ENCODE measurements at regions not wholly inside any gene's neighbourhood (a gene's known extent, or its start where the extent isn't known, plus 50 kb on each side); places are given as distances from the start of the nearest gene placed in this dataset.

DNA sequence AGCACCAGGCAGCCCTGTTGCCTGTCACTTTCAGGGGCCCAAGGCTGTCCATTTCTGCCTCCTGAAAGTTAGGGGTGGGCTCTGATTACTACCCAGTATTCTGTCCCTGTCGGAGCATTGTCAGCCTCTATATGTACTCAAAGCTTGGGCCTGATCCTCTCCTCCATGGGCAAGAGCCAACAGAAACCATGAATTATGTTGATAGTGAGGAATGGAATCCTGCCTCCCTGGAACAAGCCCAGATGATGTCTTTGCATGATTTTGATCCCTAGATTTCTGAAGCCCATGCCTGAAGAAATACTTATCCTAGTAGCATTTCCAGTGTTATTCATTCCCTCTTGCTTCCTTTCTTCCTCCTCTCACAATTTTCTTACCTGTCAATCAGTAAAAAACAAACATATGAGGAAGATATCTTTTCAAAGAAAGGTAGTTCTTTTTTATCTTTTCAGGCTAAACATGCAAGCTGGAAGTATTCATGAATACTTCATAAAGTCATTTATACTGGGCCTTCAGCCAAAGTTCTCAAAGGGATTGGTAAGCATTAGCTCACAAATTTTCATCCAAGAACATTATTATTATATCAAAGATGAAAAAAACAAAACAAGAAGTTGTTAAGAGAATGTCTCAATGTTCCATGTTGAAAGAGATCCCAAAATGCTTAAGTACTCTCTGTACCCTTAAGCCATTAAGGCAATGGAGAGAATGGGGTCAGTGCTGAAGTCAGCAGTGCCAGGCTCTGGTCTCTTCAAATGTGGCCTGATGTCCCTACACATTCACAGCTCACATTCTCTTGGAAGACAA lies 171.7 kb downstream of the NHLRC3 start:
- H2AFZ ChIP-seq (ENCODE audit: low read length) = no peak overlapping the region
- TF ChIP-seq, protein P1, sequence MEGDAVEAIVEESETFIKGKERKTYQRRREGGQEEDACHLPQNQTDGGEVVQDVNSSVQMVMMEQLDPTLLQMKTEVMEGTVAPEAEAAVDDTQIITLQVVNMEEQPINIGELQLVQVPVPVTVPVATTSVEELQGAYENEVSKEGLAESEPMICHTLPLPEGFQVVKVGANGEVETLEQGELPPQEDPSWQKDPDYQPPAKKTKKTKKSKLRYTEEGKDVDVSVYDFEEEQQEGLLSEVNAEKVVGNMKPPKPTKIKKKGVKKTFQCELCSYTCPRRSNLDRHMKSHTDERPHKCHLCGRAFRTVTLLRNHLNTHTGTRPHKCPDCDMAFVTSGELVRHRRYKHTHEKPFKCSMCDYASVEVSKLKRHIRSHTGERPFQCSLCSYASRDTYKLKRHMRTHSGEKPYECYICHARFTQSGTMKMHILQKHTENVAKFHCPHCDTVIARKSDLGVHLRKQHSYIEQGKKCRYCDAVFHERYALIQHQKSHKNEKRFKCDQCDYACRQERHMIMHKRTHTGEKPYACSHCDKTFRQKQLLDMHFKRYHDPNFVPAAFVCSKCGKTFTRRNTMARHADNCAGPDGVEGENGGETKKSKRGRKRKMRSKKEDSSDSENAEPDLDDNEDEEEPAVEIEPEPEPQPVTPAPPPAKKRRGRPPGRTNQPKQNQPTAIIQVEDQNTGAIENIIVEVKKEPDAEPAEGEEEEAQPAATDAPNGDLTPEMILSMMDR (conservative IDR thresholded peaks at IDR 0.05 in 1 of 2, IDR thresholded peaks at IDR 0.05 in 1 of 2; ENCODE audit: low read depth in 1 of 2, low read length in 2 of 2) = no peak
- TF ChIP-seq EZH2 (IDR thresholded peaks at IDR 0.05; ENCODE audit: low read length, missing control alignments) = no peak
- peaks cover 2% of the 10 kb centered on the region for H3K4me1 ChIP-seq (ENCODE audit: control insufficient read depth, extremely low read depth, insufficient read depth, low read length)
- peak; percentile 3 to 51 for DNase-seq (ENCODE audit: low read depth in 2 of 2)
- no peak overlapping the region for H3K4me3 ChIP-seq (replicated peaks in 1 of 4; ENCODE audit: control extremely low read depth in 1 of 4, insufficient read depth in 1 of 4, low read depth in 3 of 4, low read length in 4 of 4)
- H3K36me3 ChIP-seq (ENCODE audit: control insufficient read depth, insufficient read depth, low read length) = no peaks in the 10 kb centered on the region
- H3K9me3 ChIP-seq (ENCODE audit: control insufficient read depth, insufficient read depth, low read depth, low read length) = no peaks in the 10 kb centered on the region
- H3K4me2 ChIP-seq (ENCODE audit: extremely low read depth, insufficient read depth, low read length) = no peak overlapping the region
- no peak overlapping the region for H3K9ac ChIP-seq (ENCODE audit: insufficient read depth, low read length)
- no peaks in the 10 kb centered on the region for H3K27me3 ChIP-seq (ENCODE audit: control insufficient read depth, insufficient read depth, low read length)
- H3K27ac ChIP-seq (ENCODE audit: insufficient read depth, low read length) = no peak overlapping the region
- H3K79me2 ChIP-seq (ENCODE audit: control insufficient read depth, insufficient read depth, low read length) = no peaks in the 10 kb centered on the region
- H4K20me1 ChIP-seq (ENCODE audit: control insufficient read depth, extremely low read depth, insufficient read depth, low read length) = no peaks in the 10 kb centered on the region

DNA sequence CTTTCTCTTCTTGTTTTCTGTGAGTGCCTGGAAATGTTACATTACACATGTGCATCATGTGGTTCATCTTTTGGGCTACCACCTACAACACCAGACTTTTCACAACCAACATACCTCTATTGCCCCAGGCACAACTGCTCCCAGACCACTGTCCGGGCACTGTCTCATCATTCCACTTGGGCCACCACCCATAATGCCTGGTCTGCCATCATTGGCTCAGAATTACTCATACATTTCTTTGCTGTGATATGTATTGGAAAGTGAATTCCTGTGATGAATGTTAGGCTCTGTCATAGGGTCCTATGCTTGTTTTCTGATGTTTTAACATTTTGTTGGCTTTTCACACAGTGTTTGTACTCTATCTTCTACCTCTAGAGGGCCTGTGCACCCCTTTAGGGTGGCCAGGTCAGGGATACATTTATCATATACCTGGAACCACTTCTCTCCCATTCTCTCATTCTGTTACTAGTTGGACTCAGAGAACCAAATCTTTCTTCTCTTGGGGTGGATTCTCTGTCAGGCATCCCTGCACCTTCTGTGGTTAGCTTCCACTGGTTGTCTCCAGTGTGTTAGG lies 172.8 kb downstream of the NHLRC3 start:
- no peaks in the 10 kb centered on the region for H4K20me1 ChIP-seq (ENCODE audit: control insufficient read depth, extremely low read depth, insufficient read depth, low read length)
- no peak overlapping the region for H3K9ac ChIP-seq (ENCODE audit: insufficient read depth, low read length)
- no peaks in the 10 kb centered on the region for H3K9me3 ChIP-seq (ENCODE audit: control insufficient read depth, insufficient read depth, low read depth, low read length)
- no peak overlapping the region for H3K4me2 ChIP-seq (ENCODE audit: extremely low read depth, insufficient read depth, low read length)
- TF ChIP-seq, protein P1 (conservative IDR thresholded peaks at IDR 0.05 in 1 of 2, IDR thresholded peaks at IDR 0.05 in 1 of 2; ENCODE audit: low read depth in 1 of 2, low read length in 2 of 2) = no peak
- no peak for TF ChIP-seq EZH2 (IDR thresholded peaks at IDR 0.05; ENCODE audit: low read length, missing control alignments)
- no peak overlapping the region for H2AFZ ChIP-seq (ENCODE audit: low read length)
- no peaks in the 10 kb centered on the region for H3K36me3 ChIP-seq (ENCODE audit: control insufficient read depth, insufficient read depth, low read length)
- H3K4me3 ChIP-seq (replicated peaks in 1 of 4; ENCODE audit: control extremely low read depth in 1 of 4, insufficient read depth in 1 of 4, low read depth in 3 of 4, low read length in 4 of 4) = no peak overlapping the region
- peaks cover 2% of the 10 kb centered on the region for H3K4me1 ChIP-seq (ENCODE audit: control insufficient read depth, extremely low read depth, insufficient read depth, low read length)
- no peak for DNase-seq (ENCODE audit: low read depth in 2 of 2)
- H3K27me3 ChIP-seq (ENCODE audit: control insufficient read depth, insufficient read depth, low read length) = no peaks in the 10 kb centered on the region
- no peaks in the 10 kb centered on the region for H3K79me2 ChIP-seq (ENCODE audit: control insufficient read depth, insufficient read depth, low read length)
- H3K27ac ChIP-seq (ENCODE audit: insufficient read depth, low read length) = no peak overlapping the region

DNA sequence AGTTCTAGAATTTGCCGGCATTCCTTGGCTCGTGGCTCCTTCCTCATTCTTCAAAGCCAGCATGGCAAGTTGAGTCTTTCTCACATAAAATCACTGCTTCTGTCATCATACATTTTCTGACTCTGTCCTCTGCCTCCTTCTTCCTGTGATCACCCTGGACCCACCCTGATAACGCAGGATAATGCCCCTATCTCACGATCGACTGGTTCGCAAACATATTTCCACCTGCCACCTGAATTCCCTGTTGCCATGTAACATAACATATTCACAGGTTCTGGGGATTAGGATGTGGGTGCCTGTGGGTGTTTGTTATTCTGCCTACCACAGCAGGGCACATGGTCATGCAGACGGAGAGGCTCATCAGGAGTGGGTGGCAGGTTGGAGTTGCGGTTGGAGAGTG lies 177.7 kb downstream of the NHLRC3 start:
- Histone ChIP-seq H3K79me2 (ENCODE audit: control insufficient read depth, insufficient read depth, low read length) (no peaks in the 10 kb centered on the region), H3K27ac (ENCODE audit: insufficient read depth, low read length) (no peak overlapping the region), H3K36me3 (ENCODE audit: control insufficient read depth, insufficient read depth, low read length) (no peaks in the 10 kb centered on the region), H3K9me3 (ENCODE audit: control insufficient read depth, insufficient read depth, low read depth, low read length) (no peaks in the 10 kb centered on the region), H3K4me2 (ENCODE audit: extremely low read depth, insufficient read depth, low read length) (no peak overlapping the region), H3K9ac (ENCODE audit: insufficient read depth, low read length) (no peak overlapping the region), H3K4me1 (ENCODE audit: control insufficient read depth, extremely low read depth, insufficient read depth, low read length) (no peaks in the 10 kb centered on the region), H3K4me3 (replicated peaks in 1 of 4; ENCODE audit: control extremely low read depth in 1 of 4, insufficient read depth in 1 of 4, low read depth in 3 of 4, low read length in 4 of 4) (no peak overlapping the region), H2AFZ (ENCODE audit: low read length) (no peak overlapping the region), H4K20me1 (ENCODE audit: control insufficient read depth, extremely low read depth, insufficient read depth, low read length) (no peaks in the 10 kb centered on the region), H3K27me3 (ENCODE audit: control insufficient read depth, insufficient read depth, low read length) (no peaks in the 10 kb centered on the region)
- no peak for TF ChIP-seq EZH2 (IDR thresholded peaks at IDR 0.05; ENCODE audit: low read length, missing control alignments)
- TF ChIP-seq, protein P1 (conservative IDR thresholded peaks at IDR 0.05 in 1 of 2, IDR thresholded peaks at IDR 0.05 in 1 of 2; ENCODE audit: low read depth in 1 of 2, low read length in 2 of 2) = no peak
- DNase-seq (ENCODE audit: low read depth in 2 of 2) = no peak
